ENCODE measurements at regions not wholly inside any gene's neighbourhood (a gene's known extent, or its start where the extent isn't known, plus 50 kb on each side); places are given as distances from the start of the nearest gene placed in this dataset.

DNA sequence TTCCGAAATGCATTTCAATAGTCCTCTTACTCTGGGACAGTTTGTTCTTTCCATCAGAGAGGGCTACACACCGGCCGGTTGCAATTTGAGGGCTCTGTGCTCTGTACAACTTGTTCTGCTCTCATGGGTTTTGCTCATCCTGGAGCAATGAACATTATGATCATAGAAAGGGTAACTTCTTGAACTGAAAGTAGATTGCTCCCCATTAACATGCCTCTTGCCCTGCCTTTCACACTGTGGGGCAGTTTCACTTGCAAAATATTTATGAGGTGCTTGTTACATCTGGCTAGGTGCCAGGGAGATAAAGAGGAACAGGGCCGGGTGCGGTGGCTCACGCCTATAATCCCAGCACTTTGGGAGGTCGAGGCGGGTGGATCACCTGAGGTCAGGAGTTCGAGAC, 97.3 kb upstream of the MPP7 start:
- TF ChIP-seq RAD21 (IDR thresholded peaks at IDR 0.05; ENCODE audit: low read depth) (no peak), NFIC (IDR thresholded peaks at IDR 0.05) (no peak), FOXM1 (IDR thresholded peaks at IDR 0.05; ENCODE audit: borderline replicate concordance, low read depth) (no peak), YY1 (IDR thresholded peaks at IDR 0.05; ENCODE audit: low read depth) (no peak), EGR1 (IDR thresholded peaks at IDR 0.05) (no peak), REST (IDR thresholded peaks at IDR 0.05; ENCODE audit: low read depth) (no peak), CREB1 (IDR thresholded peaks at IDR 0.05; ENCODE audit: low read depth) (no peak), TCF12 (IDR thresholded peaks at IDR 0.05; ENCODE audit: low read depth) (no peak), TEAD4 (IDR thresholded peaks at IDR 0.05) (no peak), TAF1 (IDR thresholded peaks at IDR 0.05; ENCODE audit: low read depth) (no peak), USF1 (IDR thresholded peaks at IDR 0.05) (no peak), ZBTB7A (IDR thresholded peaks at IDR 0.05; ENCODE audit: low read depth) (no peak), CEBPB (IDR thresholded peaks at IDR 0.05) (no peak), EP300 (IDR thresholded peaks at IDR 0.05; ENCODE audit: borderline replicate concordance) (no peak)
- TF ChIP-seq, protein P1, sequence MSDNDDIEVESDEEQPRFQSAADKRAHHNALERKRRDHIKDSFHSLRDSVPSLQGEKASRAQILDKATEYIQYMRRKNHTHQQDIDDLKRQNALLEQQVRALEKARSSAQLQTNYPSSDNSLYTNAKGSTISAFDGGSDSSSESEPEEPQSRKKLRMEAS (IDR thresholded peaks at IDR 0.05), result no peak

- TF ChIP-seq ZBTB7A (IDR thresholded peaks at IDR 0.05; ENCODE audit: low read depth) (no peak), EP300 (IDR thresholded peaks at IDR 0.05; ENCODE audit: borderline replicate concordance) (no peak), CEBPB (IDR thresholded peaks at IDR 0.05) (no peak), YY1 (IDR thresholded peaks at IDR 0.05; ENCODE audit: low read depth) (no peak), RAD21 (IDR thresholded peaks at IDR 0.05; ENCODE audit: low read depth) (no peak), USF1 (IDR thresholded peaks at IDR 0.05) (no peak), TCF12 (IDR thresholded peaks at IDR 0.05; ENCODE audit: low read depth) (no peak), TAF1 (IDR thresholded peaks at IDR 0.05; ENCODE audit: low read depth) (no peak), EGR1 (IDR thresholded peaks at IDR 0.05) (no peak), NFIC (IDR thresholded peaks at IDR 0.05) (no peak), REST (IDR thresholded peaks at IDR 0.05; ENCODE audit: low read depth) (no peak), CREB1 (IDR thresholded peaks at IDR 0.05; ENCODE audit: low read depth) (no peak), TEAD4 (IDR thresholded peaks at IDR 0.05) (no peak), FOXM1 (IDR thresholded peaks at IDR 0.05; ENCODE audit: borderline replicate concordance, low read depth) (no peak)
- TF ChIP-seq, protein P1 (IDR thresholded peaks at IDR 0.05), result no peak
These were observed 97.8 kb upstream of the MPP7 start for GRCh38 chr10:28400681-28401080.

DNA sequence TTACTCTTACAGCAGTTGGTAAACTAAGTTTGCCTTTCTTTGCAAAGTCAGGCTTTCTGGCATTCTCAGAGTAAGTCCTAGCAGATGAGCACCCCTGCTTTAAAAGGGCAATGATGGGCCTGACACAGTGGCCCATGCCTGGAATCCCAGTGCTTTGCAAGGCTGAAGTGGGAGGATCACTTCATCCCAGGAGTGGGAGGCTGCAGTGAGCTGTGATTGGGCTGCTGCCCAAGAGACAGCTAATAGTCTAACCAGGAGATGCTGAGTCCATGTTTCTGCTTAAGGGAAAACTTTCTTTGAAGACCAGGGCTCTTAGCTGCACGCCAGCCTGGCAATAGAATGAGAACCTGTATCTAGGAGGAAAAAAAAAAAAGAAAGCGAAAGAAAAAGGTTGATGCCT, 100.2 kb upstream of the MPP7 start:
- no peak for TF ChIP-seq CEBPB (IDR thresholded peaks at IDR 0.05)
- TF ChIP-seq CREB1 (IDR thresholded peaks at IDR 0.05; ENCODE audit: low read depth), result no peak
- TF ChIP-seq TAF1 (IDR thresholded peaks at IDR 0.05; ENCODE audit: low read depth), result no peak
- no peak for TF ChIP-seq NFIC (IDR thresholded peaks at IDR 0.05)
- no peak for TF ChIP-seq REST (IDR thresholded peaks at IDR 0.05; ENCODE audit: low read depth)
- no peak for TF ChIP-seq RAD21 (IDR thresholded peaks at IDR 0.05; ENCODE audit: low read depth)
- TF ChIP-seq YY1 (IDR thresholded peaks at IDR 0.05; ENCODE audit: low read depth), result no peak

DNA sequence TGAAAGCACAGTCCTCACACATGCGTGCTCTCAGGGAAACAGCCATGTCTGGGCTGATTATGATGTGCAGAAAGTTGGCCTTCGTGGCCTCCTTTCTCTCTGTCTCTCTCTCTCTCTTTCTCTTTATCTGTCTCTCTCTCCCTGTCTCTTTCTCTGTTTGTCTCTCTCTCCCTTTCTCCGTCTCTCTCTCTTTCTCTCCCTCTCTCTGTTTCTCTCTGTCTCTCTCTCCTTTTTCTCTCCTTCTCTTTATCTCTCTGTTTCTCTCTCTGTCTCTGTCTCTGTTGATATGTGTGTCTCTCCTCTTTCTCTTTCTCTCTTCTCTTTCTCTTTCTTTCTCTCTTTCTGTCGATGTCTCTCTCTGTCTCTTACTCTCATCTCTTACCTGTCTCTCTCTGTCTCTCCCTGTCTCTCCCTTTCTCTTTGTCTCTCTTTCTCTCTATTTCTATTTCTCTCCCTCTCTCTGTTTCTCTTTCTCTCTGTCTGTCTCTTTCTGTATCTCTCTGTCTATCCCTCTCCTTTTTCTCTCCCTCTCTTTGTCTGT, 105.4 kb upstream of the MPP7 start:
- TF ChIP-seq CEBPB (IDR thresholded peaks at IDR 0.05) (no peak), RAD21 (IDR thresholded peaks at IDR 0.05; ENCODE audit: low read depth) (no peak), TCF12 (IDR thresholded peaks at IDR 0.05; ENCODE audit: low read depth) (no peak), USF1 (IDR thresholded peaks at IDR 0.05) (no peak), EGR1 (IDR thresholded peaks at IDR 0.05) (no peak)

Measured in Ishikawa (cell line).